ENCODE measurements at regions not wholly inside any gene's neighbourhood (a gene's known extent, or its start where the extent isn't known, plus 50 kb on each side); places are given as distances from the start of the nearest gene placed in this dataset.

- DNase-seq (ENCODE audit: low read depth in 1 of 2, low spot score in 1 of 2) = no peak
- Histone ChIP-seq H3K4me3 (replicated peaks; ENCODE audit: insufficient read depth, low read length) (no peak overlapping the region), H3K27ac (replicated peaks) (no peak overlapping the region), H3K27me3 (ENCODE audit: insufficient read depth, poor library complexity, severe bottlenecking) (no peaks in the 10 kb centered on the region)
- no peak for TF ChIP-seq SPI1 (IDR thresholded peaks at IDR 0.05; ENCODE audit: borderline replicate concordance, low read depth)
- TF ChIP-seq GABPA (IDR thresholded peaks at IDR 0.05; ENCODE audit: low read depth) = no peak
- no peak for TF ChIP-seq REST (IDR thresholded peaks at IDR 0.05; ENCODE audit: insufficient replicate concordance, low read depth)
These were observed 558.6 kb downstream of the TAFA4 start for GRCh38 chr3:68373727-68374126.

- TF ChIP-seq GABPA (IDR thresholded peaks at IDR 0.05; ENCODE audit: low read depth) (no peak), POLR2AphosphoS5 (IDR thresholded peaks at IDR 0.05; ENCODE audit: low read depth) (no peak), SPI1 (IDR thresholded peaks at IDR 0.05; ENCODE audit: borderline replicate concordance, low read depth) (no peak), CTCF (IDR thresholded peaks at IDR 0.05; ENCODE audit: insufficient read depth, low read length) (no peak), REST (IDR thresholded peaks at IDR 0.05; ENCODE audit: insufficient replicate concordance, low read depth) (no peak)
- no peak for DNase-seq (ENCODE audit: low read depth in 1 of 2, low spot score in 1 of 2)
- Histone ChIP-seq H3K27ac (replicated peaks) (no peak overlapping the region), H3K4me3 (replicated peaks; ENCODE audit: insufficient read depth, low read length) (no peak overlapping the region), H3K27me3 (ENCODE audit: insufficient read depth, poor library complexity, severe bottlenecking) (no peaks in the 10 kb centered on the region)
These were observed 568.6 kb downstream of the TAFA4 start for GRCh38 chr3:68363796-68364195.

GRCh38 chr3:68360492-68360891 lies 571.9 kb downstream of the TAFA4 start:
- no peak overlapping the region for H3K4me3 ChIP-seq (replicated peaks; ENCODE audit: insufficient read depth, low read length)
- no peak for DNase-seq (ENCODE audit: low read depth in 1 of 2, low spot score in 1 of 2)
- no peak overlapping the region for H3K27ac ChIP-seq (replicated peaks)
- H3K27me3 ChIP-seq (ENCODE audit: insufficient read depth, poor library complexity, severe bottlenecking) = no peaks in the 10 kb centered on the region
- TF ChIP-seq POLR2AphosphoS5 (IDR thresholded peaks at IDR 0.05; ENCODE audit: low read depth) (no peak), SPI1 (IDR thresholded peaks at IDR 0.05; ENCODE audit: borderline replicate concordance, low read depth) (no peak), REST (IDR thresholded peaks at IDR 0.05; ENCODE audit: insufficient replicate concordance, low read depth) (no peak), CTCF (IDR thresholded peaks at IDR 0.05; ENCODE audit: insufficient read depth, low read length) (no peak), GABPA (IDR thresholded peaks at IDR 0.05; ENCODE audit: low read depth) (no peak)

GRCh38 chr3:68345781-68346180 lies 586.6 kb downstream of the TAFA4 start:
- TF ChIP-seq POLR2AphosphoS5 (IDR thresholded peaks at IDR 0.05; ENCODE audit: low read depth) = no peak
- no peak for TF ChIP-seq CTCF (IDR thresholded peaks at IDR 0.05; ENCODE audit: insufficient read depth, low read length)
- no peak for TF ChIP-seq REST (IDR thresholded peaks at IDR 0.05; ENCODE audit: insufficient replicate concordance, low read depth)
- TF ChIP-seq GABPA (IDR thresholded peaks at IDR 0.05; ENCODE audit: low read depth) = no peak
- no peak for TF ChIP-seq SPI1 (IDR thresholded peaks at IDR 0.05; ENCODE audit: borderline replicate concordance, low read depth)
- DNase-seq (ENCODE audit: low read depth in 1 of 2, low spot score in 1 of 2) = no peak
- Histone ChIP-seq H3K4me3 (replicated peaks; ENCODE audit: insufficient read depth, low read length) (no peak overlapping the region), H3K27ac (replicated peaks) (no peak overlapping the region), H3K27me3 (ENCODE audit: insufficient read depth, poor library complexity, severe bottlenecking) (no peaks in the 10 kb centered on the region)
